ENCODE measurements at regions not wholly inside any gene's neighbourhood (a gene's known extent, or its start where the extent isn't known, plus 50 kb on each side); places are given as distances from the start of the nearest gene placed in this dataset.
A peak's percentile ranks its signal among the peaks of the same experiment; 100 is the strongest.

DNA sequence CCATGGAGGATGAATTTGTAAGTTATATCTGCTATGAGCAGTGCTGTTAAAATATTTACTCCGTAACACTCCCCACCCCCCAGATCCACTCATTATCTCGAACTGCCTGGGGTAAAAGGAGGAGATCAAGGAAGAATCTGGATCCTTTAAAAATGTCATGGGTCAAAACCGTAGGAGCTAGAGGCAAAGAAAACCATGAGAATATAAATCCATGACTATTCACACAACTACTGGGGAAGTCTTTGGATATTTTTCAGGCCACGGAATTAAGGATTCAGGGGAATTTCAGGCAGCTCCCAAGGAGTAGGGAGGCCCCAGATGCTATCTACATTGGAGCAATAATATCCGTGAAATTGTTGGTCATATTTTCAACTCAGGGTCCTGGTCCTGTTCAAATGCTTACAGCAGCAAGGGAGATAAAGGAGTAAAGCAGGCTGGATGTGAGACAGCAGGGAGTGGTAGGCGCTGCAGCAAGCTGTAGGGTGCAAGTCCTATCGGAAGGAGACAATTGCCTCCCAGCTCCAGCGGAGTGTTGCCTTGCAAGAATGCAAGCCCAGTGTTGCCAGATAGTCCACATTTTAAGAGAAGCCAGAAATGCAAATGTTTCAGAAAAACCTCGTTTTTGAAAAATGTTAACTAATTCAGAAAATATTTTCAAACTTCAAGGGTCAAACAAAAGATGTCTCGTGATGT lies 116.2 kb upstream of the KIT start:
- CTCF ChIA-PET = interaction anchor here (0.9 kb wide), 1 partner anchor 12 kb away, joined by 3 read pairs; no protein-coding TSS in a partner anchor
- Histone ChIP-seq H3K27me3 (ENCODE audit: insufficient read depth) (no peaks in the 10 kb centered on the region), H3K9me2 (no peaks in the 10 kb centered on the region), H4K20me1 (ENCODE audit: insufficient read depth) (no peaks in the 10 kb centered on the region), H3K9me3 (no peaks in the 10 kb centered on the region), H3K4me1 (ENCODE audit: control insufficient read depth in 1 of 2, insufficient read depth in 2 of 2, low read depth in 1 of 2, low read length in 1 of 2) (peaks cover 13 to 22% of the 10 kb centered on the region in 2 experiments; a peak in 2 of 4 replicates), H3F3A (replicated peaks; ENCODE audit: insufficient read depth) (no peaks in the 10 kb centered on the region), H3K9ac (peak overlapping the region; percentile 11; the same call in 1 of the 2 replicates), H3K27ac (ENCODE audit: low read depth in 2 of 2, low read length in 1 of 2) (peak overlapping the region in 1 of 2 experiments; percentile 68; a peak in 2 of 4 replicates), H3K79me2 (ENCODE audit: insufficient read depth) (no peaks in the 10 kb centered on the region), H3K4me2 (0 out of 2 replicates have a peak overlapping the region, but pooled peaks have one; percentile 17), H3K4me3 (ENCODE audit: low read depth in 2 of 2, low read length in 1 of 2) (no peak overlapping the region), H2AFZ (ENCODE audit: low read depth) (no peak overlapping the region; the same call in 1 of the 2 replicates), H3K36me3 (replicated peaks in 1 of 2; ENCODE audit: control insufficient read depth in 1 of 2, insufficient read depth in 2 of 2, low read length in 1 of 2) (no peaks in the 10 kb centered on the region)
- DNase-seq = no peak
- POLR2A ChIA-PET = interaction anchor here (1.1 kb wide), 1 partner anchor 16 kb away, joined by 3 read pairs; no protein-coding TSS in a partner anchor
- 65% methylated on average over 9 of the region's 10 CpGs for WGBS (ENCODE audit: low lambda C conversion rate)
- TF ChIP-seq EP300 (IDR thresholded peaks at IDR 0.05; ENCODE audit: borderline replicate concordance in 1 of 2, low read depth in 1 of 2, low read length in 1 of 2) = 0 out of 4 replicates have a peak, but pooled peaks of 1 of the 2 experiments have one; percentile 38
- TF ChIP-seq TEAD4 (IDR thresholded peaks at IDR 0.05; ENCODE audit: borderline replicate concordance, insufficient read depth) = 0 out of 2 replicates have a peak, but pooled peaks have one; percentile 29
- TF ChIP-seq RFX5 (IDR thresholded peaks at IDR 0.05; ENCODE audit: low read length) = no peak

DNA sequence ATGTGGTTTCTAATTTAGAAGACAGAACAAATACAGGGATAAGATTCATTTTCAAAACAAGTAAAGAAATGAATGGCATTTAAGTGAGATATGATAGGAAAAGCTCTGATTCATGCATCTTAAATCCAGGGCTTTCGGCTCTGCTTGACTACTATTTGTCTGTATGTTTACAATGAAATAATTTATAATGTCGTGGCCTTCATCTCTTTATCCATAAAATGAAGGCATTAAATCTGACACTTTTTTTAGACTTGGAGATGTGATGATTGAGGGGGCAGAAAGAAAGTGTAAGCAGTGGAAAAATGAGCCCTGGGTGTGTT lies 115.7 kb upstream of the KIT start:
- Histone ChIP-seq H2AFZ (ENCODE audit: low read depth) (no peak overlapping the region), H3K4me3 (ENCODE audit: low read depth in 2 of 2, low read length in 1 of 2) (no peak overlapping the region), H4K20me1 (ENCODE audit: insufficient read depth) (no peaks in the 10 kb centered on the region), H3F3A (replicated peaks; ENCODE audit: insufficient read depth) (no peaks in the 10 kb centered on the region), H3K9me3 (no peaks in the 10 kb centered on the region), H3K9ac (peak overlapping the region; percentile 42; the same call in 1 of the 2 replicates), H3K4me1 (ENCODE audit: control insufficient read depth in 1 of 2, insufficient read depth in 2 of 2, low read depth in 1 of 2, low read length in 1 of 2) (peaks cover 13 to 22% of the 10 kb centered on the region in 2 experiments; a peak in 2 of 4 replicates), H3K9me2 (no peaks in the 10 kb centered on the region), H3K27me3 (ENCODE audit: insufficient read depth) (no peaks in the 10 kb centered on the region), H3K36me3 (replicated peaks in 1 of 2; ENCODE audit: control insufficient read depth in 1 of 2, insufficient read depth in 2 of 2, low read length in 1 of 2) (no peaks in the 10 kb centered on the region), H3K27ac (ENCODE audit: low read depth in 2 of 2, low read length in 1 of 2) (peak overlapping the region in 1 of 2 experiments; percentile 68; a peak in 2 of 4 replicates), H3K4me2 (0 out of 2 replicates have a peak overlapping the region, but pooled peaks have one; percentile 17), H3K79me2 (ENCODE audit: insufficient read depth) (no peaks in the 10 kb centered on the region)
- ChIA-PET POLR2A (interaction anchor here (1.1 kb wide), 1 partner anchor 16 kb away, joined by 3 read pairs; no protein-coding TSS in a partner anchor), CTCF (interaction anchor here (0.9 kb wide), 1 partner anchor 12 kb away, joined by 3 read pairs; no protein-coding TSS in a partner anchor)
- DNase-seq = no peak
- TF ChIP-seq RXRA (IDR thresholded peaks at IDR 0.05; ENCODE audit: borderline replicate concordance, low read depth) (no peak), POLR2AphosphoS5 (IDR thresholded peaks at IDR 0.05; ENCODE audit: low read depth, low read length) (no peak), SIN3A (IDR thresholded peaks at IDR 0.05; ENCODE audit: borderline replicate concordance, low read depth, low read length) (no peak), GATA2 (CRISPR knock-in tag; IDR thresholded peaks at IDR 0.05) (no peak), MEF2A (IDR thresholded peaks at IDR 0.05; ENCODE audit: borderline replicate concordance, low read depth) (no peak), EP300 (IDR thresholded peaks at IDR 0.05; ENCODE audit: borderline replicate concordance in 1 of 2, low read depth in 1 of 2, low read length in 1 of 2) (no peak), JUND (IDR thresholded peaks at IDR 0.05) (peak; percentile 36), TCF12 (IDR thresholded peaks at IDR 0.05) (peak; percentile 36; the same call in 1 of the 2 replicates), CHD2 (IDR thresholded peaks at IDR 0.05; ENCODE audit: low read length, partially characterized antibody) (no peak), TAF1 (IDR thresholded peaks at IDR 0.05; ENCODE audit: borderline replicate concordance, low read depth, low read length) (no peak), RFX5 (IDR thresholded peaks at IDR 0.05; ENCODE audit: low read length) (no peak), FOXM1 (IDR thresholded peaks at IDR 0.05; ENCODE audit: low read depth) (no peak), FOSL2 (IDR thresholded peaks at IDR 0.05; ENCODE audit: borderline replicate concordance, low read depth) (peak; percentile 21; the same call in 1 of the 2 replicates)
- TF ChIP-seq, protein P1, sequence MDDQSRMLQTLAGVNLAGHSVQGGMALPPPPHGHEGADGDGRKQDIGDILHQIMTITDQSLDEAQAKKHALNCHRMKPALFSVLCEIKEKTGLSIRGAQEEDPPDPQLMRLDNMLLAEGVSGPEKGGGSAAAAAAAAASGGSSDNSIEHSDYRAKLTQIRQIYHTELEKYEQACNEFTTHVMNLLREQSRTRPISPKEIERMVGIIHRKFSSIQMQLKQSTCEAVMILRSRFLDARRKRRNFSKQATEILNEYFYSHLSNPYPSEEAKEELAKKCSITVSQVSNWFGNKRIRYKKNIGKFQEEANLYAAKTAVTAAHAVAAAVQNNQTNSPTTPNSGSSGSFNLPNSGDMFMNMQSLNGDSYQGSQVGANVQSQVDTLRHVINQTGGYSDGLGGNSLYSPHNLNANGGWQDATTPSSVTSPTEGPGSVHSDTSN (IDR thresholded peaks at IDR 0.05) = peak; percentile 72
- TF ChIP-seq, protein P2, sequence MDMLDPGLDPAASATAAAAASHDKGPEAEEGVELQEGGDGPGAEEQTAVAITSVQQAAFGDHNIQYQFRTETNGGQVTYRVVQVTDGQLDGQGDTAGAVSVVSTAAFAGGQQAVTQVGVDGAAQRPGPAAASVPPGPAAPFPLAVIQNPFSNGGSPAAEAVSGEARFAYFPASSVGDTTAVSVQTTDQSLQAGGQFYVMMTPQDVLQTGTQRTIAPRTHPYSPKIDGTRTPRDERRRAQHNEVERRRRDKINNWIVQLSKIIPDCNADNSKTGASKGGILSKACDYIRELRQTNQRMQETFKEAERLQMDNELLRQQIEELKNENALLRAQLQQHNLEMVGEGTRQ (IDR thresholded peaks at IDR 0.05; ENCODE audit: borderline replicate concordance, low read depth, low read length) = no peak
- WGBS (ENCODE audit: low lambda C conversion rate) = 43% methylated on average over 2 of the region's 2 CpGs
